Stimulated activated naive B cell treated with anti-CD40 and anti-IgM and Interleukin-4, amounts not matched to agents 10 μg/mL and 1 μg/mL and 100 μg/mL, for 72 hours (primary cell): ENCODE measurements at regions not wholly inside any gene's neighbourhood (a gene's known extent, or its start where the extent isn't known, plus 50 kb on each side); places are given as distances from the start of the nearest gene placed in this dataset.

Experiments
- ATAC-seq, 2 donors: fragments of 150-1000 bp; cut with Tn5 transposase; replicated peaks; 2 replicates each; pipeline ENCODE4 v1.10.0; 2021; ENCODE audit warnings: moderate library complexity in 1 of 2
- DNase-seq: peaks from one replicate; pipeline ENCODE4 v3.0.0; 2021
- H3K27ac Mint-ChIP-seq: one replicate; pipeline ENCODE4 v1.8.0; 2022; ENCODE audit warnings: mild to moderate bottlenecking, mixed read lengths
- H3K27me3 Mint-ChIP-seq, 2 donors: one replicate each; pipeline ENCODE4 v1.8.0; 2022; ENCODE audit warnings: mixed read lengths in 2 of 2
- H3K36me3 Mint-ChIP-seq, 2 donors: one replicate each; pipeline ENCODE4 v1.8.0; 2022; ENCODE audit warnings: mixed read lengths in 2 of 2, mild to moderate bottlenecking in 1 of 2
- H3K4me1 Mint-ChIP-seq, 2 donors: one replicate each; pipeline ENCODE4 v1.8.0; 2022; ENCODE audit warnings: mixed read lengths in 2 of 2, mild to moderate bottlenecking in 1 of 2
- H3K4me3 Mint-ChIP-seq, 2 donors: one replicate each; pipeline ENCODE4 v1.8.0; 2022; ENCODE audit warnings: mild to moderate bottlenecking in 2 of 2, mixed read lengths in 2 of 2, moderate library complexity in 1 of 2
- H3K9me3 Mint-ChIP-seq, 2 donors: one replicate each; pipeline ENCODE4 v1.8.0; 2022; ENCODE audit warnings: mixed read lengths in 2 of 2, mild to moderate bottlenecking in 1 of 2

- no peak overlapping the region for H3K4me3 Mint-ChIP-seq
- peaks cover 0 to 3% of the 10 kb centered on the region in 2 donors for H3K9me3 Mint-ChIP-seq
- ATAC-seq (no peak), DNase-seq (no peak)
- no peaks in the 10 kb centered on the region for H3K36me3 Mint-ChIP-seq
- H3K27ac Mint-ChIP-seq = no peak overlapping the region
- no peaks in the 10 kb centered on the region for H3K4me1 Mint-ChIP-seq
- H3K27me3 Mint-ChIP-seq = no peaks in the 10 kb centered on the region
These were observed 824.9 kb downstream of the DCDC2C start for GRCh38 chr2:4528246-4528645.

GRCh38 chr2:4528773-4529172 lies 825.4 kb downstream of the DCDC2C start:
- H3K36me3 Mint-ChIP-seq = no peaks in the 10 kb centered on the region
- DNase-seq (no peak), ATAC-seq (no peak)
- H3K27me3 Mint-ChIP-seq = no peaks in the 10 kb centered on the region
- H3K9me3 Mint-ChIP-seq = peaks cover 0 to 3% of the 10 kb centered on the region in 2 donors
- H3K27ac Mint-ChIP-seq = no peak overlapping the region
- H3K4me1 Mint-ChIP-seq = no peaks in the 10 kb centered on the region
- H3K4me3 Mint-ChIP-seq = no peak overlapping the region

- ATAC-seq = no peak
- no peaks in the 10 kb centered on the region for H3K4me1 Mint-ChIP-seq
- H3K27ac Mint-ChIP-seq = no peak overlapping the region
- DNase-seq = no peak
- peaks cover 0 to 3% of the 10 kb centered on the region in 2 donors for H3K9me3 Mint-ChIP-seq
- H3K36me3 Mint-ChIP-seq = no peaks in the 10 kb centered on the region
- no peaks in the 10 kb centered on the region for H3K27me3 Mint-ChIP-seq
- no peak overlapping the region for H3K4me3 Mint-ChIP-seq
These were observed 826.4 kb downstream of the DCDC2C start for GRCh38 chr2:4529738-4530137.

GRCh38 chr2:4530231-4530630 lies 826.9 kb downstream of the DCDC2C start:
- ATAC-seq (no peak), DNase-seq (no peak)
- H3K4me1 Mint-ChIP-seq = no peaks in the 10 kb centered on the region
- H3K36me3 Mint-ChIP-seq = no peaks in the 10 kb centered on the region
- no peak overlapping the region for H3K4me3 Mint-ChIP-seq
- H3K27me3 Mint-ChIP-seq = no peaks in the 10 kb centered on the region
- peaks cover 0 to 3% of the 10 kb centered on the region in 2 donors for H3K9me3 Mint-ChIP-seq
- no peak overlapping the region for H3K27ac Mint-ChIP-seq

- ATAC-seq (peak in 1 of 2 donors; percentile 43), DNase-seq (no peak)
- Mint-ChIP-seq H3K4me3 (no peak overlapping the region), H3K36me3 (no peaks in the 10 kb centered on the region), H3K9me3 (peaks cover 0 to 3% of the 10 kb centered on the region in 2 donors), H3K27me3 (no peaks in the 10 kb centered on the region), H3K27ac (no peak overlapping the region), H3K4me1 (no peaks in the 10 kb centered on the region)
These were observed 830.4 kb downstream of the DCDC2C start for GRCh38 chr2:4533806-4534205.

- peaks cover 0 to 2% of the 10 kb centered on the region in 2 donors for H3K9me3 Mint-ChIP-seq
- no peak overlapping the region for H3K27ac Mint-ChIP-seq
- H3K4me3 Mint-ChIP-seq = no peak overlapping the region
- no peaks in the 10 kb centered on the region for H3K4me1 Mint-ChIP-seq
- ATAC-seq (no peak), DNase-seq (no peak)
- H3K27me3 Mint-ChIP-seq = no peaks in the 10 kb centered on the region
- no peaks in the 10 kb centered on the region for H3K36me3 Mint-ChIP-seq
These were observed 835.7 kb downstream of the DCDC2C start for GRCh38 chr2:4539121-4539520.

GRCh38 chr2:4549666-4550210 lies 846.4 kb downstream of the DCDC2C start:
- Mint-ChIP-seq H3K36me3 (no peaks in the 10 kb centered on the region), H3K27me3 (no peaks in the 10 kb centered on the region), H3K27ac (no peak overlapping the region), H3K9me3 (peaks cover 0 to 7% of the 10 kb centered on the region in 2 donors), H3K4me1 (no peaks in the 10 kb centered on the region), H3K4me3 (no peak overlapping the region)
- no peak for DNase-seq
- ATAC-seq = no peak

GRCh38 chr2:4551691-4552474 lies 848.5 kb downstream of the DCDC2C start:
- H3K4me1 Mint-ChIP-seq = no peaks in the 10 kb centered on the region
- ATAC-seq = no peak
- H3K36me3 Mint-ChIP-seq = no peaks in the 10 kb centered on the region
- no peaks in the 10 kb centered on the region for H3K27me3 Mint-ChIP-seq
- H3K9me3 Mint-ChIP-seq = peaks cover 0 to 9% of the 10 kb centered on the region in 2 donors
- no peak for DNase-seq
- no peak overlapping the region for H3K27ac Mint-ChIP-seq
- H3K4me3 Mint-ChIP-seq = no peak overlapping the region

- no peaks in the 10 kb centered on the region for H3K4me1 Mint-ChIP-seq
- H3K36me3 Mint-ChIP-seq = no peaks in the 10 kb centered on the region
- ATAC-seq = no peak
- peaks cover 0 to 7% of the 10 kb centered on the region in 2 donors for H3K9me3 Mint-ChIP-seq
- no peak overlapping the region for H3K27ac Mint-ChIP-seq
- no peaks in the 10 kb centered on the region for H3K27me3 Mint-ChIP-seq
- DNase-seq = no peak
- no peak overlapping the region for H3K4me3 Mint-ChIP-seq
These were observed 849.9 kb downstream of the DCDC2C start for GRCh38 chr2:4553241-4553640.

GRCh38 chr2:4556135-4556896 lies 852.9 kb downstream of the DCDC2C start:
- Mint-ChIP-seq H3K27me3 (no peaks in the 10 kb centered on the region), H3K27ac (no peak overlapping the region), H3K36me3 (no peaks in the 10 kb centered on the region), H3K4me1 (no peaks in the 10 kb centered on the region), H3K9me3 (peaks cover 0 to 5% of the 10 kb centered on the region in 2 donors), H3K4me3 (no peak overlapping the region)
- no peak for DNase-seq
- ATAC-seq = no peak

GRCh38 chr2:4561196-4561595 lies 857.8 kb downstream of the DCDC2C start:
- no peaks in the 10 kb centered on the region for H3K4me1 Mint-ChIP-seq

GRCh38 chr2:4576075-4576474 lies 872.7 kb downstream of the DCDC2C start:
- Mint-ChIP-seq H3K27me3 (no peaks in the 10 kb centered on the region), H3K4me3 (no peak overlapping the region), H3K27ac (no peak overlapping the region), H3K4me1 (no peaks in the 10 kb centered on the region), H3K36me3 (no peaks in the 10 kb centered on the region), H3K9me3 (peaks cover 6 to 8% of the 10 kb centered on the region in 2 donors)
- DNase-seq = no peak
- no peak for ATAC-seq

More at GRCh38 chr2:4561196-4561595, 857.8 kb downstream of the DCDC2C start:
- no peaks in the 10 kb centered on the region for H3K36me3 Mint-ChIP-seq
- H3K4me3 Mint-ChIP-seq = no peak overlapping the region
- DNase-seq (no peak), ATAC-seq (no peak)
- H3K9me3 Mint-ChIP-seq = peaks cover 0 to 4% of the 10 kb centered on the region in 2 donors
- H3K27me3 Mint-ChIP-seq = no peaks in the 10 kb centered on the region
- H3K27ac Mint-ChIP-seq = no peak overlapping the region

- ATAC-seq (no peak), DNase-seq (no peak)
- no peaks in the 10 kb centered on the region for H3K9me3 Mint-ChIP-seq
- no peak overlapping the region for H3K4me3 Mint-ChIP-seq
- H3K27me3 Mint-ChIP-seq = no peaks in the 10 kb centered on the region
- no peaks in the 10 kb centered on the region for H3K4me1 Mint-ChIP-seq
- H3K36me3 Mint-ChIP-seq = no peaks in the 10 kb centered on the region
- H3K27ac Mint-ChIP-seq = no peak overlapping the region
These were observed 876.6 kb downstream of the DCDC2C start for GRCh38 chr2:4579977-4580376.

GRCh38 chr2:4585057-4585635 lies 881.8 kb downstream of the DCDC2C start:
- peaks cover 3 to 8% of the 10 kb centered on the region in 2 donors for H3K9me3 Mint-ChIP-seq
- no peak for DNase-seq
- H3K36me3 Mint-ChIP-seq = no peaks in the 10 kb centered on the region
- no peak overlapping the region for H3K27ac Mint-ChIP-seq
- H3K4me1 Mint-ChIP-seq = no peaks in the 10 kb centered on the region
- H3K4me3 Mint-ChIP-seq = no peak overlapping the region
- ATAC-seq = no peak
- no peaks in the 10 kb centered on the region for H3K27me3 Mint-ChIP-seq
